ENCODE measurements at regions not wholly inside any gene's neighbourhood (a gene's known extent, or its start where the extent isn't known, plus 50 kb on each side); places are given as distances from the start of the nearest gene placed in this dataset.

GRCh38 chr7:25638590-25639244, 410.4 kb upstream of the NPVF start:
- H3K36me3 Mint-ChIP-seq = no peaks in the 10 kb centered on the region
- no peak for ATAC-seq
- no peak overlapping the region for H3K4me3 Mint-ChIP-seq
- no peaks in the 10 kb centered on the region for H3K4me1 Mint-ChIP-seq (ENCODE audit: low read depth in 2 of 2)
- DNase-seq (ENCODE audit: low spot score) = no peak
- H3K27ac Mint-ChIP-seq = no peak overlapping the region
- H3K9me3 Mint-ChIP-seq = no peaks in the 10 kb centered on the region
- peaks cover 0 to under 1% of the 10 kb centered on the region in 2 donors for H3K27me3 Mint-ChIP-seq

DNA sequence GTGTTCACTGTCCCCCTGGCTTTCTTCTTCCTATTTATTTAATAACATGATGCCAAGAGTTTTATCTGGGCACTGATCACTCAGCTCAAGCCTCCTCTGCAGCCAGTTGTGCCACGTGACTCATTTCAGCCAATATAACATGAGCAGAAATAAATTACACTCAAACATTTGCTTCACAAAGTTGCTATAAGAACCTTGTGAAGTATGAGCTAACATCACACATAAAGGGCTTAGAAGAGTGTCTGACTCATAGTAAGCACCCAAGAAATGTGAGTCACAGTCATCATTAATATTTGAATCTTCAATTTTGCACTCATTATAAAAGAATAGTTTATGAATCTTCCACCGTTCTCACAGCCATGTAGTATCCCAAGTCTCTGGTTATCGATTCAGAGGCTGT, 414.6 kb upstream of the NPVF start:
- Mint-ChIP-seq H3K4me1 (ENCODE audit: low read depth in 2 of 2) (no peaks in the 10 kb centered on the region), H3K27ac (no peak overlapping the region), H3K9me3 (no peaks in the 10 kb centered on the region), H3K4me3 (no peak overlapping the region), H3K27me3 (no peaks in the 10 kb centered on the region), H3K36me3 (no peaks in the 10 kb centered on the region)
- DNase-seq (ENCODE audit: low spot score) (no peak), ATAC-seq (no peak)

- H3K27me3 Mint-ChIP-seq = no peaks in the 10 kb centered on the region
- no peak overlapping the region for H3K4me3 Mint-ChIP-seq
- H3K4me1 Mint-ChIP-seq (ENCODE audit: low read depth in 2 of 2) = no peaks in the 10 kb centered on the region
- H3K27ac Mint-ChIP-seq = no peak overlapping the region
- DNase-seq (ENCODE audit: low spot score) = no peak
- no peaks in the 10 kb centered on the region for H3K36me3 Mint-ChIP-seq
- H3K9me3 Mint-ChIP-seq = no peaks in the 10 kb centered on the region
- no peak for ATAC-seq
These were observed 415.0 kb upstream of the NPVF start for GRCh38 chr7:25643286-25643685.

GRCh38 chr7:25643770-25644394, 415.6 kb upstream of the NPVF start:
- no peak for ATAC-seq
- Mint-ChIP-seq H3K27ac (no peak overlapping the region), H3K9me3 (no peaks in the 10 kb centered on the region), H3K4me1 (ENCODE audit: low read depth in 2 of 2) (no peaks in the 10 kb centered on the region), H3K4me3 (no peak overlapping the region), H3K36me3 (no peaks in the 10 kb centered on the region), H3K27me3 (peaks cover 0 to under 1% of the 10 kb centered on the region in 2 donors)
- DNase-seq (ENCODE audit: low spot score) = no peak

- no peaks in the 10 kb centered on the region for H3K4me1 Mint-ChIP-seq (ENCODE audit: low read depth in 2 of 2)
- no peaks in the 10 kb centered on the region for H3K36me3 Mint-ChIP-seq
- H3K27ac Mint-ChIP-seq = no peak overlapping the region
- no peaks in the 10 kb centered on the region for H3K9me3 Mint-ChIP-seq
- no peak for DNase-seq (ENCODE audit: low spot score)
- peaks cover 0 to 3% of the 10 kb centered on the region in 2 donors for H3K27me3 Mint-ChIP-seq
- no peak for ATAC-seq
- no peak overlapping the region for H3K4me3 Mint-ChIP-seq
These were observed 418.6 kb upstream of the NPVF start for GRCh38 chr7:25646726-25647413.

DNA sequence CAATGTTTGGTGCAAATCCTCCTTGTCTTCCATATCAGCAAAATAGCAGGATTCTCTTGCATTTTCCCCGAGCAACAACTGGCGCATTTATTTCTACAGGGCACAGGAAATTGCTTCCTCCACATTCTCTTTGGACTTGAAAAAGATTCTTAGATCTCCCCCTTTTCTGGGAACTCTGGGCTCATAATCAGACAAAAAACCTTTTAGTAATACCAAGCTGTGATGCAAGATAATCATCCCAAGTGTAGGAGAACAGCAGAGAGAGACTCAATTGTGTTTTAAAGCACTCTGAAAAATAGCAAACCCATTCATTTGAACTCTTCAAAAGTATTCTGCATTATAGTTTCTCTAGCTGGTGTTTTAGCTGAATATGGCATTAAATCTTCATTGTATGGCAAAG, 419.6 kb upstream of the NPVF start:
- H3K4me3 Mint-ChIP-seq = no peak overlapping the region
- no peaks in the 10 kb centered on the region for H3K36me3 Mint-ChIP-seq
- no peaks in the 10 kb centered on the region for H3K9me3 Mint-ChIP-seq
- H3K4me1 Mint-ChIP-seq (ENCODE audit: low read depth in 2 of 2) = no peaks in the 10 kb centered on the region
- DNase-seq (ENCODE audit: low spot score) = no peak
- ATAC-seq = no peak
- H3K27ac Mint-ChIP-seq = no peak overlapping the region
- H3K27me3 Mint-ChIP-seq = peaks cover 0 to 3% of the 10 kb centered on the region in 2 donors

GRCh38 chr7:25652366-25652765, 424.1 kb upstream of the NPVF start:
- H3K9me3 Mint-ChIP-seq = no peaks in the 10 kb centered on the region
- no peak overlapping the region for H3K27ac Mint-ChIP-seq
- H3K4me3 Mint-ChIP-seq = no peak overlapping the region
- ATAC-seq (no peak), DNase-seq (ENCODE audit: low spot score) (no peak)
- peaks cover 3 to 4% of the 10 kb centered on the region in 2 donors for H3K4me1 Mint-ChIP-seq (ENCODE audit: low read depth in 2 of 2)
- no peaks in the 10 kb centered on the region for H3K36me3 Mint-ChIP-seq
- peaks cover 7 to 11% of the 10 kb centered on the region in 2 donors for H3K27me3 Mint-ChIP-seq

DNA sequence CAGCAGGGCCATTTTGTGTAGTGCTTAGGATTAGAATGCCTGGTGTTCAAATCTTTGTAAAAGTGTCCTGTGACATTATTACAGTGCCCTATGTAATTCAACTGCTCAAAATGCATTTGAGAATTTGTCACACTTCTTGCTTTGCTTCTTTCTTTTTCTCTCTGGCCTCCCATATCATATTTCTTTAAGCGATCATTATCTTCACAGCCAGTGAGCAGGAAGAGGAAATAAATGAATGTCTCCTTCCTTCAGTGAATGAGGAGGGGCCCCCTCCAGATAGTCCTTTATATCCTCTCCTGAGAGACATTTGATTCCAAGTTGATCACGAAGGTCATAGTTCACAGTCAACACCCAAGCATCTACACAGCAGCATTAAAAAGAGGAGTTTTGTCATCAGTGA, 425.1 kb upstream of the NPVF start:
- no peaks in the 10 kb centered on the region for H3K36me3 Mint-ChIP-seq
- H3K27me3 Mint-ChIP-seq = peaks cover 11 to 12% of the 10 kb centered on the region in 2 donors
- no peaks in the 10 kb centered on the region for H3K9me3 Mint-ChIP-seq
- ATAC-seq (no peak), DNase-seq (ENCODE audit: low spot score) (no peak)
- no peak overlapping the region for H3K27ac Mint-ChIP-seq
- no peak overlapping the region for H3K4me3 Mint-ChIP-seq
- H3K4me1 Mint-ChIP-seq (ENCODE audit: low read depth in 2 of 2) = peaks cover 3 to 4% of the 10 kb centered on the region in 2 donors

GRCh38 chr7:25656071-25656470, 427.8 kb upstream of the NPVF start:
- ATAC-seq (no peak), DNase-seq (ENCODE audit: low spot score) (no peak)
- no peaks in the 10 kb centered on the region for H3K36me3 Mint-ChIP-seq
- H3K27me3 Mint-ChIP-seq = peaks cover 9 to 11% of the 10 kb centered on the region in 2 donors
- H3K4me3 Mint-ChIP-seq = no peak overlapping the region
- peaks cover 3 to 4% of the 10 kb centered on the region in 2 donors for H3K4me1 Mint-ChIP-seq (ENCODE audit: low read depth in 2 of 2)
- H3K9me3 Mint-ChIP-seq = no peaks in the 10 kb centered on the region
- no peak overlapping the region for H3K27ac Mint-ChIP-seq

DNA sequence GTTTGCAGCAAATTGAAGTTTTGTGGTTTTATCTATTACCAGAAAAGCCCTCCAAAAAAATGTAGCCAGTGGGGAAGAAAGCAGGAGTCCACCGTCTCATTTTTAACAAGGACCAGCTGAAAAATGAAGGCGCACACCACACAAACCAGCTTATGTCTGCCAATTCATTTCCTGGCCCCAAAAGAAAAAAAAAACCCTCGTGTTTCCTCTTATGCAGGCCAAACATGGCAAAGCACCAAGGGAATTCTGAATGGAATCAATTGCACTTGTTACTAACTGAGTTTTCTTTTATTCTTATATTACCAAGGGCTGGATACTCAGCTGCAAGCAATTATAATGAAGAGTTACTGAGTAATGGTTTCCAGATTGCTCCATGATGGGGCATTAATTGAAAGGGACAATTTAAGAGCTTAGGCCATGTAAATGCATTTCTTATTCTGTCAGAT, 428.3 kb upstream of the NPVF start:
- Mint-ChIP-seq H3K36me3 (no peaks in the 10 kb centered on the region), H3K4me3 (no peak overlapping the region), H3K9me3 (no peaks in the 10 kb centered on the region), H3K4me1 (ENCODE audit: low read depth in 2 of 2) (peaks cover 3 to 4% of the 10 kb centered on the region in 2 donors), H3K27me3 (peaks cover 9 to 11% of the 10 kb centered on the region in 2 donors), H3K27ac (no peak overlapping the region)
- no peak for ATAC-seq
- no peak for DNase-seq (ENCODE audit: low spot score)

GRCh38 chr7:25658375-25658774, 430.1 kb upstream of the NPVF start:
- no peak overlapping the region for H3K4me3 Mint-ChIP-seq
- H3K27me3 Mint-ChIP-seq = peaks cover 15 to 22% of the 10 kb centered on the region in 2 donors

DNA sequence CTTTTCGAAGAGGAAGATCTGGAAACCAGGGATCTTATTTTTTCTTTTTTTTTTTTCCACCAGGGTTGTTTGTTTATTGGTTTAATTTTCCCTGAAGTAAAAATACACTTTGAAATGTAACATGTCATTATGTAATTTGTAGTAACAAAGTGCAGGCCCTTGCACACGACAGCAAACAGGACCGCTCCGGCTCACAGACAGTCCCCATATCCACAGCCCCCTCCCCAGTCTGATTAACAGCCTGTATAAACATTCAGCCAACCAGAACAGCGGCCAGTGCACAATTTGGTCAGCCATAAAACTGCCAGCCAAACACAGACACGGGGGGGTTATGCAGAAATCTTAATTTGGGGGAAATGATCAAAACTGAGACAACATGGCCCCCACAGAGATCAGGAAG, 431.6 kb upstream of the NPVF start:
- no peaks in the 10 kb centered on the region for H3K9me3 Mint-ChIP-seq
- DNase-seq (ENCODE audit: low spot score) (no peak), ATAC-seq (no peak)
- peaks cover 15 to 32% of the 10 kb centered on the region in 2 donors for H3K27me3 Mint-ChIP-seq
- no peak overlapping the region for H3K27ac Mint-ChIP-seq
- no peak overlapping the region for H3K4me3 Mint-ChIP-seq
- H3K4me1 Mint-ChIP-seq (ENCODE audit: low read depth in 2 of 2) = peaks cover 3 to 4% of the 10 kb centered on the region in 2 donors
- H3K36me3 Mint-ChIP-seq = no peaks in the 10 kb centered on the region

More at GRCh38 chr7:25658375-25658774, 430.1 kb upstream of the NPVF start:
- no peak overlapping the region for H3K27ac Mint-ChIP-seq
- no peak for ATAC-seq
- no peaks in the 10 kb centered on the region for H3K36me3 Mint-ChIP-seq
- peaks cover 3 to 4% of the 10 kb centered on the region in 2 donors for H3K4me1 Mint-ChIP-seq (ENCODE audit: low read depth in 2 of 2)
- H3K9me3 Mint-ChIP-seq = no peaks in the 10 kb centered on the region
- DNase-seq (ENCODE audit: low spot score) = no peak

DNA sequence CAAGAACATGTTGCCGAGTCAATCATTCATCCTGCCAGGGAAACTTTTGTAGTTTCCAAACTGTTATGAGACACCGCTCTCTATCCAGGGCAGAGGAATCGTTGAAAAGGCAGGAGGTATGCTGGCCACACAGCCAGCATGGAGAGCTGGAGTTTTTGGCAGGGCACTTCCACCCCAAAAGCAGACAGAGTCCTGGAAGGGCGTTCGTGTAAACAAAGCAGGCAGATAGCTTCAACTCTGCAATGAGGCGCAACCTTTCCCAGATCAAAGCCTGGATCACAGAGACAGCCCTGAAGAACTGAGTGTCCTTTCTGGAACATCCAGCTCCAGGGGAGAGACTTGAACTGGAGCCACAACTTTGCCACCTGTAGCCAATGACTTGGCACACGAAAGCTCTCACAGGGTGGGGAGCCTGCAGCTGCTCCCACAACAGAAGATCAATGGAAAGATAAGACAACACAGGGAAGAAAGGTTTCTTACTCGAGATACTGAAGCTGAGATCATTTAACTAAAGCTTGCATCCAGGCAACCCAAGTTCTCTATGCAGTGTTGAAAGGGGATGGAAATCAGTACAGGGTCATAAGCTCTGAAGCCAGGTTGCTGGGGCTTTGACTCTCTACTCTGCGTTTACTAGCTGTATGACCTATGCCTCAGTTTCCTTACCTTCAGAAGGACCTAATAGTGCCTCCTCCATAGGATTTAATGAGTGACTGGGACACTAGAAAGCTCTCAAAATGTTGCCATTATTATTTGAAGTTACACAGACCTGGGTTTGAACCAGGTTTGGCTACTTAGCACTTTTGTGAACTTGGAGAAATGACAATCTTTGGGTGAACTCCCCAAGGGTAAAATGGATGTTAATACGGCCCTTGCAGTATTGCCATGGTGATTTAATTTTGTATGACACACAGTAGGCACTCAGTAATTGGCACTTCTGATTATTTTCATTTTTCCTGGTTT, 434.8 kb upstream of the NPVF start:
- H3K36me3 Mint-ChIP-seq = no peaks in the 10 kb centered on the region
- no peaks in the 10 kb centered on the region for H3K4me1 Mint-ChIP-seq (ENCODE audit: low read depth in 2 of 2)
- H3K27me3 Mint-ChIP-seq = peaks cover 18 to 33% of the 10 kb centered on the region in 2 donors
- ATAC-seq (no peak), DNase-seq (ENCODE audit: low spot score) (no peak)
- no peaks in the 10 kb centered on the region for H3K9me3 Mint-ChIP-seq
- no peak overlapping the region for H3K27ac Mint-ChIP-seq
- H3K4me3 Mint-ChIP-seq = no peak overlapping the region
